NCI-H1694 (cell line): ENCODE measurements at regions not wholly inside any gene's neighbourhood (a gene's known extent, or its start where the extent isn't known, plus 50 kb on each side); places are given as distances from the start of the nearest gene placed in this dataset.
"Not testable (repeated sequence)": the region's sequence is repeated elsewhere in the genome, so short reads cannot be mapped to it uniquely, and the experiment has no call there.

ENCODE experiments used
- DNase-seq: peaks from one replicate; lab custom pipeline; 2025; lab: John Stamatoyannopoulos, UW

DNA sequence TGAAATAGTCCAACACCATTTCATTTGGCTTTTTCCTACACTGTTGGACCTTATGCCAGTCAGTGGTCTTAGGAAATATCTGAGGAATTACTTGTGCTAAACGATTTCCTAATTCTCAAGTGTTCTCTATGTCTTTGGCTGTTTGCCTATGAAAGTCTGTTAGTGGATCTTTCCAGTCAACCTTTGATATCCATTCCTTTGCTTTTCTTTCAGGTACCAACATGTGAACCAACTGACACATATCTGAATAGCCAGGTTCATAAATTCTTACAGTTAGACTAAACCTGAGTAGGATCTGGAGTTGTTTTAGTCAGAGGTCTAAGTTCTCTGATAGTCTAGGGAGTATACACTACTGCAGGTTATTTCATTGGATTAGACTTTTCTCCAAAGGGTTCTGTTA is 343.5 kb upstream of the LRRC3B start:
- no peak for DNase-seq

DNA sequence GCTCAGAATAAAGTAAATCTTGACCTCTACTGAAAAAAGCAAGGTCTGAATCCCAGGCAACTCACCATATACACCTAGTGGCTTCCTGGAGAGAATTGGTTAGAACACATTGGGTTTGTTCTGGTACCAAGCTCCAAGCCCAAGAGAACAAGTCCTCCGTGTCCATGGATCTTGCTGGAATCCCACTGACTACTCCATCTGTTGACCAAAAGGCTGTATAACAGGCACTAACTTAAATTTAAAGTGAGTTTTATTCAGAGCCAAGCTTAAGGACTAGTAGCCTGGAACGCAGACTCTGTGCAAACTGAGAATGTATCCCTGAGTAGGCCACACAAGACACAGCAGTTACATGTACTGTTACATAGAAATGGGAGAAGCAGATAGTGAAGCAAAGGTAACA is 342.1 kb upstream of the LRRC3B start:
- no peak for DNase-seq

DNA sequence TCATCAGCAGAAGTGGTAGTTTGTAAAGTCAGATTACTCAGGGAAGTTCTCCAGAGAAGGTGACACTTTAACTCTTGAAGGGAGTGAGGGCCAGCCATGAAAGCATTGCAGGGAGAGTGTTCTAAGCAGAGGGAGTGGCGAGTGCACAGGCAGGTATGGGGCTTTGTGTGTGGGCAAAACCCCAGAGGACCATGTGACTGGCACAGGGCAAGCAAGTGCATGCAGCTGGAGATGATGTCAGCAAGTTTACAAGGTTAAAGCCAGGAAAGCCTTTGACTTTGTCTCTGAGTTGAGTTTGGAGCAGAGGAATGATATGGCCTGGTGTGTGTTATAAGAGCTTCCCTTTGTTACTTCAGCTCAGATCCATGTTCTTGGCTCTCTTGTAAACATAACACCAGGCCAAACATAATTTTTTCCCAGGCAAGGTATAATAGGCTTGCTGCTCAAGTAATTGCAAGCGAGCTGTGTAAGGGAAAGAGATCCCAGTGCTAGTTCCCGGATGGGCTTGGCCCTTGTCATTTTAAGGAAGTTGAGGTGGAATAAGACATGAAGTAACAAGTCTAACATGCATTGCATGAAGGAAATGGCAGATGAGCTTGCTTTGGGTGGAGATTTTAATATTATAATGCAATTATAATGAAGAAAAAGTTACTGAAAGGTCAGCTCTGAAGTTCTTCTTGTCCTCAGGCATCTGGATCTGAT is 341.1 kb upstream of the LRRC3B start:
- DNase-seq: no peak

DNA sequence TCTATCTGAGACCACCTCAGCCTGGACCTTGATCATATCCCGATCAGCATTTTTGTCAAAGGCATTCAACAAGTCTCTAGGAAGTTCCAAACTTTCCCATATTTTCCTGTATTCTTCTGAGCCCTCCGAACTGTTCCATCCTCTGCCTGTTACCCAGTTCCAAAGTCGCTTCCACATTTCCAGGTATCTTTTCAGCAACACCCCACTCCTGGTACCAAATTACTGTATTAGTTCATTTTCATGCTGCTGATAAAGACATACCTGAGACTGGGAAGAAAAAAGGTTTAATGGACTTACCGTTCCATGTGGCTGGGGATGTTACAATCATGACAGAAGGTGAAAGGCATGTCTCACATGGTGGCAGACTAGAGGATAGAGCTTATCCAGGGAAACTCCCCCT is 338.1 kb upstream of the LRRC3B start:
- DNase-seq: not testable (repeated sequence)

DNA sequence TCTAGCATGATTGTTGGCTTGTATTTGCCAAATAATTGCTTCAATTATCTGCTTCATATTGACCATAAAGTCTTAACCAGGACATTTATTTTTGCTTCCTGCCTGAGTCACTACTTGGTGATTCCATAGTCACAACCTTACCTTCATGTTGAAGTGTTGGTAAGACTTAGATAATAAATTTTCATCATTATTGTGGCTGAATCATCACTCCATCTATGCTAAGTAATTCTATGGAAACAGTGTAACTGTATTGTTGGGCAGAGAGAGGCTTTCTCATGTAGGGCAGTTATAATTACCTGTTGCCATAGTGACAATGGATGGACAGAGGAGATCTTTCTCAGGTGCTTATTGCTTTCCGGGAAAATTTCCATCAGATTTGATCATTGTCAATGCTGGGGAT is 330.7 kb upstream of the LRRC3B start:
- no peak for DNase-seq

DNA sequence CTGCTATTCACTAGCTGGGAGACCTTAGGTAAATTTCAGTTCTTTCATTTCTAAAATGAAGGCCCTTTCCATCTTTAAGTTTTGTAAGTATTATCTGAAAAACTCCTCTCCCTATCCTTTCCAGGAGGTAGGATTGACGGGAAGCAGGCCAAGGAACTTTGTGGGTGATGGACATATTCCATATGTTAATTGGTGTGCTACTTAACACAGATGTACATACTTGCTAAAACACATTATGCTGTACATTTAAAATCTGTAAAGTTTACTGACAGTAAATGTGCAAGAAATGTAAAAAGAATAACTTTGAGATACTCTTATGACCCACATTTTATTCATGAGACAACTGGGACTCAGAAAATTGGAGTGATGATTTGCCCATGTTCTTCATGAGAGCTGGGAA is 329.8 kb upstream of the LRRC3B start:
- DNase-seq: no peak

DNA sequence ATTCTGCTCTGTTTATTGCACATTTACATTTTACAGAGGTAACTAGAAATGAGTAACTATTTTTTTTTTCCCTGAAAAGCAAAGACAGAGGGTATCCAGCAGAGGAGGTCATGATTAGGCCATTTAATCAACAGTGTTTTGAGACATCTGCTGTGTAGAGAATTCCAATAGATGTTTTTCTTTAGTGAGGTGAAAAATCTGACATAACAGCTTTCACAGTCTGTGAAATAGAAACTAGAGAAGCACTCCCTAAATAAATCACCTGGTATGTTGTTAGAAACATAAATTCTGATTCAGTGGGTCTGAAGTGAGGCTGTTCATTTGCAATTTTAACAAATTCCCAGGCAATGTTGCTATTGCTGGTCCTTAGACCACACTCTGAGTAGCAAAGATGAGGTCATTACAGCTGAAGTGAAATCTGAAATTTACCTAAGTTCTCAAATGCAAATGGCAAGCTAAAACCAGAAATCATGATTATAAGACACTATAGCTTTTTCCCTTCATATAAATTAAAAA is 329.2 kb upstream of the LRRC3B start:
- no peak for DNase-seq

DNA sequence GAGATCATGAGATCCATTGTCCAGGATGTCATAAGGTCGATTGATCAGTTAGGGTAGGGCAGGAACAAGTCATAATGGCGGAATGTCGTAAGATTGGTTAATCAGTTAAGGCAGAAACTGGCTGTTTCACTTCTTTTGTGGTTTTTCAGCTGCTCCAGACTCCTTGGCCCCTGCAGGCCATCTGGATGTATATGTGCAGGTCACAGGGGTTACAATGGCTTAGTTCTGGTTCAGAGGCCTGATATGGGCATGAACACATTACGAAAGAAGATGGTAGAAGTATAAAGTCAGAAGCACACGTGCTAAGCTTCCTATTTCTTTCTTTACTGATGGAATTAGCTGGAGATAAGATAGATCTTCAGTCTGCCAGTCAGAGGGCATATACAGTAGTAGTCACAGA is 315.4 kb upstream of the LRRC3B start:
- no peak for DNase-seq

DNA sequence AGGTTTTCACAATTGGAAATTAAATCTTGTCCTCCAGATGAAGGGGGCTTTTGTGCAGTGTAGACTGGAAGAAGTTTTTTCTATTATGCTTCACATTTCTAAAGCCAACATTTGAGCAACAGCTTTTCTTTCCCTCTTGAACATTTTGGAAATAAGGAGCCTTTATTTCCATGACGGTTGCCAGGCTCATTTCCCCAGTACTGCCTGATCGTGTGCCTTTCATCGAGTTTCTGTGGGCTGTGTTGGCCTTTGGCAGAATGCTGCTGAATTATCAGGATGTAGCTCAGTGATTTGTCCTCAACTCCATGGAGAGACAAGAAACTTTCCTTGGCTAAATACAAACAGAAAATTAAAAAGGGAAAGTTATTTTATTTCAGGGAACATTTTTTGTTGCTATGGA is 314.8 kb upstream of the LRRC3B start:
- DNase-seq: no peak

DNA sequence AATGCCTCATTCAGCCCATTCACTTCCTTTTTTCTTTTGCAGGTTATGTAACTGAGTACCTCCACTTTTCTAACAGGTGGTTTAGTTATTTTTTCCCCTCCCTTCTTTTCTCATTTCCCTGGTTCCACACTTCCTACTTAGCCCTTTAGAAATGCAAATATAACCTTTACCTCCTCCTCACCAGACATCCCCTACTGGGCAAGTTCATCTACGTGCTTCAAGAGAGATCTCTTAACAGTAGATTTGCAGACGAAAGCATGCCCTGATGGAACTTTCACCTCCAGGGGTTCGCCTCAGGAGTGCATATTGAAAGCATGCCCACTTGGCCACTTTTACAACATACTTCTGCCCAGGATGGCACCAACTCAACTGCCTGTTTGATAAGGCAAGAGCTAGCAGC is 314.1 kb upstream of the LRRC3B start:
- DNase-seq: no peak

DNA sequence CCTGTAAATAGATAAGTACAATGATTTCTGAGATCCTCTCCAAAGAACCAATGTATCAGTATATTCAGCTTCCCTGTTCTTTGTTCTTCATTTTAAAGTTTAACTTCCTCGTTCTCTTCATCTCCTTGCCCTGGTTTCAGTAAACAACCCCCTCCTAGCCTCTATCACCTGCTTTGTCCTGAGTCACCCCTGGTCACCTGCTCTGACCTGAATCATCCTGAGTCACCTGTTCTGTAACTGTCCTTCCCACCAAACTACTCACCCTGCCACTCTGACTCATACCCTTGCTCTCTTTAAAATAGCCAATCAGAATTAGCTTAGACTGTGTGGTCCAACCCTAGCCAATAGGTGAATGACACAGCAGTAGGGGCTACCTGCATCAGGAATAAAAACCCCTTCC is 313.0 kb upstream of the LRRC3B start:
- DNase-seq: not testable (repeated sequence)

DNA sequence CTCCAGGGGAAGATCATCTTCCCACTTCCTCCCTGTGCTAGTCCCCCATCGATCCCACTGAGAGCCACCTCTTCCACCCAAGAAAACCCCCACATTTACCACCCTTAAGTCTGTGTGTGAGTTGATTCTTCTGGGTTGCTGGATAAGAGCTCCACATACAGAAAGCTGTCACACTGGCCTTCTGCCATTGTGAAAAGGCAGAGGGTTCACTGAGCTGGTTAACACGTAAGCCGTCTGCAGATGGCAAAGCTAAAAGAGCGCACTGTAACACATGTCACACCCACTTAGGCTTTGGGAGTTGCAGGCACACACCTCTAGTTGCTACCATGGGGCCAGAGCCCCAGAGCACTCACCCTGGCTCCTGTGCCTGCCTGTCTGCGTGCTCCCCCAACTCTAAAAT is 309.8 kb upstream of the LRRC3B start:
- no peak for DNase-seq

DNA sequence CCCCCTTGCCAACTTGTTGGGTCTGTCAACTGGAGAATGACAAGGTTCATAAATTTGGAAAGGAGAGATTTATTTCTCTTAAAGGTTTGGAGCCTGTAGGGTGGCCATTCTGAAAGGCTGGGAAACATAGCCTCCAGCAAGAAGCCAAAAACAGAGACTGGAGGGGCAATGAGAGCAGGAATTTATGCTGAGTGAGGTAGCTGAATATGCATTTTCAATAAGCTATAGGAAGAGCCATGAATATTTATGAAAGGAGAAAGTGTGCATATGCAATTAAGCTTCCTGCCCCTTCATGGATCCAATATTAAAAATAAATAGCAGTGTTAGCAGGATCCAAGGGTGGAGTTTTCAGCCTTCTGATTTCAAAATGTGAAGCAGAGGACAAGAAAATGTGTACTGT is 306.1 kb upstream of the LRRC3B start:
- DNase-seq: no peak

DNA sequence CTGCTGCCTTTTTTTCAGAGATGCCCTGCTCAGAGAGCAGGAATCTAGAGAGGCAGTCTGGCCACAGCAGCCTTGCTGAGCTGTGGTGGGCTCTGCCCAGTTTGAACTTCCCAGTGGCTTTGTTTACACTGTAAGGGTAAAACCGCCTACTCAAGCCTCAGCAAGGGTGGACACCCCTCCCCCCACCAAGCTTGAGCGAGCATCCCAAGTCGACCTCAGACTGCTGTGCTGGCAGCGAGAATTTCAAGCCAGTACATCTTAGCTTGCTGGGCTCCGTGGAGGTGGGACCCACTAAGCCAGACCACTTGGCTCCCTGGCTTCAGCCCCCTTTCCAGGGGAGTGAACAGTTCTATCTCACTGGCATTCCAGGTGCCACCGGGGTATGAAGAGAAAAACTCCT is 298.8 kb upstream of the LRRC3B start:
- DNase-seq: not testable (repeated sequence)

DNA sequence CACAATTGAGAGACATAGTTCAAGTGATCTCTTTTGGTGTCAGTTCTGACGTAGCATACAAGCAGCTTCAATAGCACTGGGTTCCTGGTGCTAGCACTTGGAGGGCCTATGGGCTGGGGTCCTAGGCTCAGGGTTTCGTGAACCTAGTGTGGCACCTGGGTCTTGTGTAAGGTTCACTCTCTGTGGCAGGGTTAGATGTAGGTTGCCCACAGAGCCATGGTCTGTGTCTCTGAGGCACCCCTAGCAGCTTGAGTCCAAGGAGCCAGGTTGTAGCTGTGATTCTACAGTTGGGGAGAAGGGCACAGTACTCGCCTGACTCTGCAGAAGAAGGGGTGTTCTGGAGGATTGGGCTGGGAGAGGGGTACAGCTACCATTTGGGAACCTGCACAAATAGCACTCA is 282.6 kb upstream of the LRRC3B start:
- no peak for DNase-seq

DNA sequence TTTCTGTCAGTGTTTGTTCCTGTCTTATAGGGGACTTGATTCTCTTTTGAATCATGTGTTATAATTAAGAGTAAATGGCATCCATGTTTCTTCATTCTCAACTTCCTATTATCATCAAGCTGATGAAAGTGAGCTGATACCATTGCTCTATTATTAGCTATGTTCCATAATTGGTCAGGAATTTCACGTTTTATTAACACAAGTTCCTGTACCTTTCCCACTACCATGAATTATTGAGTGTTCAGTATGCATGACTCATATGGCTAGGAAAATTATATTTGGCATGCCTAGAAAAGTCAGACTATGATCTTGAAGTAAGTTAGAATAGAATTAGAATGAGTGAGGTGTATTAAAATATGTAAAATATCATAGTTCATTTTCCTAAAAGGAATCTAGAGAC is 278.9 kb upstream of the LRRC3B start:
- no peak for DNase-seq

DNA sequence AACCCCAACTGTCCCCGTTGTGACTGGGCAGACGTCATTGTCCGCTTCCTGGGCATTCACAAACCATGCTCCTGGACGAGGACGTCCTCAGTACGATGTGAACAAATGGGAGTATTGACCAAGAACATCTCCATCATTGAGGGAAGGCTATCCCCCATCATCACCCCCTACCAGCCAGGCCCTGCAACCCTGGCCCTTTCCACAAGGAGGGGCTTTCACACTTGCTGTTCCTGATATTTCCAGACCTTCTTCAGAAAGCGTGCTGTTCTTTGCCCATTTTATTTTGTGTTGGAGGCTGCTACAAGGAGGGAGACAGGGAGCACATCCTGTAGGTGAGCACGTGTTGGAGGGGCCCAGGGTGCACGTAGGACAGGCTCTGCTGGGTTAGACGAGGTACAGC is 277.0 kb upstream of the LRRC3B start:
- DNase-seq: no peak

DNA sequence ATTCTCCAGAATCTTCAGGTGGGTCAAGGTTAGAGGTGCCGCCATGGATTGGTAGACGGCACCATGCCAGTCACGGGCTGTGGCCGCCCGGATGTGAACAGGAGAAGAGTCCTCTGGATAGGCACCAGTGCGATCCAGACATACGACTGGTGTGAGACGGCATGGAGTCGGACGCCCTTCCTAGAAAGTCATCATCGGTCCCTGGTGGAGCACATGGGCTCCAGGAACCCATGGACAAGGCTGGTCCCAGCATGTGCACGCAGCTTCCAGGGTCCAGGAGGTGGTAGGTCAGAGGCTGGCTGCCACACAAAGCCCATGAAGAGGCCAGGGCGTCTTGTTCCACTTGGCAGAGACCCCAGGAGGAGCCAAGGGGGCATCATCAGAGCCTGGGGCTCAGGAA is 276.1 kb upstream of the LRRC3B start:
- no peak for DNase-seq

DNA sequence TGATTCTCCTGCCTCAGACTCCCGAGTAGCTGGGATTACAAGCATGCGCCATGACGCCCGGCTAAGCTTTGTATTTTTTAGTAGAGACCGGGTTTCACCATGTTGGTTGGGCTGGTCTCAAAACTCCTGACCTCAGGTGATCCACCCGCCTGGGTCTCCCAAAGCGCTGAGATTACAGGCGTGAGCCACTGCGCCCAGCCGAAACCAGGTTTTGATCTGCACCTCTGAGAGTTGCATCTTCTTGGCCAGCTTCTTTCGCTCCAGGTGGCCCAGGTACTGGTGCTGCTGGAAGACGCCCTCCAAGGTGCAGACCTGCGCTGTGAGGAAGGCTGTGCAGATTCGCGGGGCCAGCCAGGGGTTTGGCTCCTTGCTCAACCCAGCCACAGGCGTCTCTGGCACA is 275.4 kb upstream of the LRRC3B start:
- DNase-seq: no peak

DNA sequence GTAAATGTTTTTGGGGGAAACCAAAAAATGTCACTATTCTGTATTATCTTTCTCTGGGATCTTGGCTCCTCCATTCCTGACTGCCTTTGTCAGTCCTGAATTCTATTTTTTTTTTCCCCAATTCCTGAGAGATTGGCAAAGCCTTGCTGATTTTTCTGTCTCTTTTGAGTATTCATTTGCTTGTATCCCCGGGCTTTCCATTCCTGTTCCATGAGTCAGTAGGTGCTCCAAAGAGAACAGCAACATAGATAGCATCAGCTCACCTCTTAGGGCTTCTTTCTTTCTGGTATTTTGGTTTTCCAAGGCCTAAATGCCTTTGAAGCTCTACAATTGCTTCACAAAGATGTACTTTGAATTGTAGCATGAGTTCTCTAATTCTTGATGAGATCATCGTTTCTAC is 271.7 kb upstream of the LRRC3B start:
- DNase-seq: no peak

DNA sequence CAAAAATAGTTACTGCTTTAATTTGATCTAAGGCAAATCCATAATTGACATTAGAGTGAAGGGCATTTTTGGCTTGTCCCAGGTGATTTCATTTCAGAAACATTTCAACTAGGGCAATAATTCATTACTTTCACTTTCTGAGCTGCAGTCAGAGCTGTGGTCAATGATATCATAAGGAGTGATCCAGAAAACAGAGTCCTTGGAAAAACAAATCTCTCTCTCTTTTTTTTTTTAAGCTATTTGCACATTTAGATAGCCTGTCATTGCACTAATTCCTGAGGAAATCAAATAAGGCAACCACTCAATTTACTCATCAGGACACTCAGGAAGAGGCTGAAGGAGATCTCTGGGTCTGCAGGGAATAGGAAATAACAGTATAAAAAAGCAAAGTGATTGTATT is 269.5 kb upstream of the LRRC3B start:
- DNase-seq: no peak

DNA sequence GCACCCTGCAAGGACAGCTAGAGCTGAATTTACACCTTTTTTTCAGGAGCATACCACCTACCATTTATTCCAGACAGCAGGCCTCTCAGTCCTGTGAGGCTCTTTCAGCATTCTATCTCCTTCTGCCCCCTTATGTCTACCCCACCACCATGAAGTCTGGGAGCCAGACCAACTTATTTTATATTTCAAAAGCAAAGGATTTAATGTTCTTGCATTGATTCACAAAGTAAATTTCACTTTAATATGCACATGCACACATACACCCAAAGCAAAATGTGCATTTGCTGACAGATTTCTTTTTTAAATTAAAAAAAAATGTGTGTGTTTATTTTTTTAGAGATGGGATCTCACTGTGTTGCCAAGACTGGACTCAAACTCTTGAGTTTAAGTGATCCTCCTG is 264.2 kb upstream of the LRRC3B start:
- no peak for DNase-seq

DNA sequence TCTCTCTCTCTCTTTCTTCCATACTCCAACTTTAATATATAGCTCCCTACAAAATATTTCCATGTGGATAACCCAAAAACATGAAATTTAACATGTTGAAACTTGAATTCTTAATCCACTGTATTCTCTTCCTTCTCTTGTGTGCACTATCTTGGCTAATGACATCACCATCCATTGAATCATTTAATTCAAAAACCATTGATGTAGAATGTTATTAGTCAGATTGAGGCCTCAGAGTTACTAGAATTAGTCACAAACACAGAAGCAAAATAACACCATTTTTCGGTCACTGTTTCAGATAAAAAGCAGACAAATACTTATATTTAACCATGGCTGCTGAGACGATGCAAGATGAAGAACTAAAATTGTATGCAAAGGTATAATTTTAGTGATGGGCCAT is 256.9 kb upstream of the LRRC3B start:
- no peak for DNase-seq

DNA sequence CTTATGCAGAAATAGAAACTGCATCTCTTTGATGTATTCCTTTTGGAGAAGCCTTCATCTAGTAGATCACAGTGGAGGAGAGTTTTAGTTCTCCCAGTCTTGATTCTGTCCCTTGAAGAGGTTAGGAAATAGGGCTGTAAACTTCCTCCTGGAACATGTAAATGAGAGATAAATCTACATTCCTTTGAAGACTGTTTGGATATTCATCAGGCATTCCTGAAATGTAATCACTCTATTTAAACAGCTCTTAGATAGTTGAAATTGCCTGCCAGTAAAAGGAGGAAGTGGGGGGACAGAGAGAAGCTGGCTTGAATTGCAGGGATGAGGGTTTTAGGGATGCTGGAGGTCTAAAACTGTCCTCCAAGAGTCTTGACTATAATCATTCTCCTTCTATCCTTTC is 254.3 kb upstream of the LRRC3B start:
- no peak for DNase-seq

DNA sequence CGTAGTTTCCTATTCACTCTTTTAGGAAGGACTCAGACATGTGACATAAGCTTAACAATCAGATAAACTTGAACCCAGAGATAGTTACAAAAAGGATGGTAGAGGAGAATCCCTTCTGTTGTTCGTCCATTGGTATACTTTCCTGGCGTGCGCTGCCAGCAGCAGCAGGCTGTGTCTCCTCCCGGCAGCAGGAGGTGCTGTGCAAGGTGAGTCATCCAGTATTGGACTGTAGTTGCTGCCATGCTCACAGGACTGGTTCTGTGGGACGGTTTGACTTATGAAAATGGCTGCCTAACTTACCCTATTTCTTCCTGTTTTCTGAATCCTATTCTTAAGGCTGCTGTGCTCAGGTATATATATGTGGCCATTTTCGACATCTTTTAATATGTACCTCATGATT is 253.4 kb upstream of the LRRC3B start:
- DNase-seq: no peak
